EL (cell line): ENCODE measurements at regions not wholly inside any gene's neighbourhood (a gene's known extent, or its start where the extent isn't known, plus 50 kb on each side); places are given as distances from the start of the nearest gene placed in this dataset.
"Not testable (repeated sequence)": the region's sequence is repeated elsewhere in the genome, so short reads cannot be mapped to it uniquely, and the experiment has no call there.

ENCODE experiments used
- DNase-seq: peaks from one replicate; pipeline ENCODE4 v3.0.0-alpha.2; 2016

DNA sequence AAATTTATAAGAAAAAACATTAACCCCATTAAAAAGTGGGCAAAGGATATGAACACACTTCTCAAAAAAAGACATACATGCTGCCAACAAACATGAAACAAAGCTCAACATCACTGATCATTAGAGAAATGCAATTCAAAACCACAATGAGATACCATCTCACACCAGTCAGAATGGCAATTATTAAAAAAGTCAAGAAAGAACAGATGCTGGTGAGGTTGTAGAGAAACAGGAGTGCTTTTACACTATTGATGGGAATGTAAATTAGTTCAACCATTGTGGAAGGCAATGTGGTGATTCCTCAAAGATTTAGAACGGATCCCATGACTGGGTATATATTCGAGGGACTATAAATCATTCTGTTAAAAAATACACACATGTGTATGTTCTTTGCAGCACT is 1665.5 kb downstream of the BRINP3 start:
- not testable (repeated sequence) for DNase-seq

DNA sequence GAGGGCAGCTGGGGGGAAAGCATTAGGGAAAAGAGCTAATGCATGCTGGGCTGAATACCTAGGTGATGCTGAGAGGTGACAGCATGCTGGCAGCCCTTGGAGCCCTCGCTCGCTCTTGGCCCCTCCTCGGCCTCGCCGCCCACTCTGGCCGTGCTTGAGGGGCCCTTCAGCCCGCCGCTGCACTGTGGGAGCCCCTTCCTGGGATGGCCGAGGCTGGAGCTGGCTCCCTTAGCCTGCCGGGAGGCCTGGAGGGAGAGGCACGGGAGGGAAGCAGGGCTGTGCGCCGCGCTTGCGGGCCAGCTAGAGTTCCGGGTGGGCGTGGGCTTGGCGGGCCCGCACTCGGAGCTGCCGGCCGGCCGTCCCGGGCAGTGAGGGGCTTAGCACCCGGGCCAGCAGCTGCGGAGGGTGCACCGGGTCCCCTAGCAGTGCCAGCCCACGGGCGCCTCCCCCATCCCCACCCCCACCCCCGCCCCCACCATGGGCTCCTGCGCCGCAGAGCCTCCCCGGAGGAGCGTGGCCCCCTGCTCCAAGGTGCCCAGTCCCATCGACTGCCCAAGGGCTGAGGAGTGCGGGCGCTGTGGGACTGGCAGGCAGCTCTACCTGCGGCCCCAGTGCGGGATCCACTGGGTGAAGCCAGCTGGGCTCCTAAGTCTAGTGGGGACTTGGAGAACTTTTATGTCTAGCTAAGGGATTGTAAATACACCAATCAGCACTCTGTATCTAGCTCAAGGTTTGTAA is 1664.7 kb downstream of the BRINP3 start:
- DNase-seq = not testable (repeated sequence)

DNA sequence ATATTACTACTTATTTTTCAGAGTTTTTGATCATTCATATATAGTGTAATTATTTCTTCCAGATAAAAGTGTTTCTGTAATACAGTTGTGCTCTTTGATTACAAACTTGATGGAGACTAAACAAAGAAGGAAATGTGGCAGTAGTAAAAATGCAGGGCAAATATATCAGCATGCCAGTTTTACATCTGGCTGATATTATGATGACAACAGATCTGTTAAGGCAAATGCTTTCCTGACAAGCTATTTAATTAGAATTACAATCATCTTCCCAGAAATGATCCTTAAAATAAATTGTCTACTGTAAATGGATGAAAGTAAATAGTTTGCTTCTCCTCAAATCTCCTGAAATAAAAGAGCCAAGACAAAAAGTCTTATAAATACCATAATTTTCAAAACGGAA is 1659.8 kb downstream of the BRINP3 start:
- DNase-seq = no peak

DNA sequence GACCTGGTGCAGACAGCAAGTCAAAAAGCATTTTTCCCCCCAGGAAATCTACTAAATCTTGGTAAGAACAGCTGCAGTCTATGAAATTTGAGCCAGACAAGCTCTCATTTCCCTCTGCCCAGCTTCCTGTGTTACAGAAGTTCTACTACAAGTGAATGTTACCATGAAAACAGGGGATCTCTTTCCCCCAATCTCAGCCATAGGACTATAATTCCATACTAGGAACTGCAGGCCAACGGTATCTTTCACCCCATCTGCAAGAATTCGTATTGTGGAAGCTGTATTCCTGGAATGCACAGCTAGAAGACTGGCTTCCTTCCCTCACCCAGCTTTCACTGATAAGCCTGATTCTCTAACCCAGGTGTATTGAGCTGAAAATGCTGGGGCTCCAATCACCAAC is 1655.4 kb downstream of the BRINP3 start:
- peak; percentile 3 for DNase-seq

DNA sequence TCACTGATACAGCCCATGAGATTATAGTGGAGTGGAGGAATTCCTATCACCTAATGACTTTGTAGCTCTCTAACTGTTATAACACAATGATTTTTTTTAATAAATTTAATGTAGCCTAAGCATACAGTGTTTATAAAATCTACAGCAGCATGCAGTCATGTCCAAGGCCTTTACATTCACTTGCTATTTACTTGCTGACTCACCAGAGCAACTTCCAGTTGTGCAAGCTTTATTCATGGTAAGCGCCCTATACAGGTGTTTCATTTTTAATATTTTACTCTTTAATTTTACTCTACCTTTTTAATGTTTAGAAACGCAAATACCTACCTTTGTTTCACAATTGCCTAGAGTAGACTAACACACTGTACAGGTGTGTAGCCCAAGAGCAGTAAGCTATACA is 1652.2 kb downstream of the BRINP3 start:
- no peak for DNase-seq

DNA sequence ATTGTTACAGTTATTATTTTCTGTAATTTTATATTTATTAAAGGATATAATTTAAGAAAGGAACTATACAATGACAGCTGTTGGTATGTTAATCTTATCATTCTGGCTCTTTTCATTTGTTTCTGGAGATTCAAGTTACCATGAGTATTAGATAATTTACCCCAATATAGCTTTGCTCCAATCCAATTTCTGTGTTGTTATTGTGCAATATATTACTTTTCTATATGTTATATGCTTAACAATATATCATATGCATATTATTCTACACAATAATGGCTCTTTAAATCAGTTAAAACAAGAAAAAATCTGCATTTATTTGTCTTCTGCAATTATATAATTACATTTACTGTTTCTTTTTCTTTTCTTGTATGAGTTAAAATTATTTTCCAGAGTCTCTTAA is 1650.9 kb downstream of the BRINP3 start:
- no peak for DNase-seq

DNA sequence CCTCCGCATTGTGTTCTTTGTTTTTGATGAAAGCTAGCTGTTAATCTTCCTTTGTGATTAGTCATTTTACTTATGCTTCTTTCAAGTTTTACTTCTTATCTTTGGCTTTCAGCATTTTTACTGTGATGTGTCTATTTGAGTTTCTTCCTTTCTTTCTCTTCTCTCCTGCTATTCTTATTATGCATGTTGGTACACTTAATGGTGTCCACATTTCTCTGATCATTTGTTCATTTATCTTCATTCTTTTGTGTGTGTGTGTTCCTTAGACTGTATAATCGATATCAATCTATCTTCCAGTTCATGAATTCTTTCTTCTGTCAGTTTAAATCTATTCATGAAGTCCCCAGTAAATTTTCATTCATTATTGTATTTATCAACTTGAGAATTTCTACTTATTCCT is 1650.3 kb downstream of the BRINP3 start:
- no peak for DNase-seq

DNA sequence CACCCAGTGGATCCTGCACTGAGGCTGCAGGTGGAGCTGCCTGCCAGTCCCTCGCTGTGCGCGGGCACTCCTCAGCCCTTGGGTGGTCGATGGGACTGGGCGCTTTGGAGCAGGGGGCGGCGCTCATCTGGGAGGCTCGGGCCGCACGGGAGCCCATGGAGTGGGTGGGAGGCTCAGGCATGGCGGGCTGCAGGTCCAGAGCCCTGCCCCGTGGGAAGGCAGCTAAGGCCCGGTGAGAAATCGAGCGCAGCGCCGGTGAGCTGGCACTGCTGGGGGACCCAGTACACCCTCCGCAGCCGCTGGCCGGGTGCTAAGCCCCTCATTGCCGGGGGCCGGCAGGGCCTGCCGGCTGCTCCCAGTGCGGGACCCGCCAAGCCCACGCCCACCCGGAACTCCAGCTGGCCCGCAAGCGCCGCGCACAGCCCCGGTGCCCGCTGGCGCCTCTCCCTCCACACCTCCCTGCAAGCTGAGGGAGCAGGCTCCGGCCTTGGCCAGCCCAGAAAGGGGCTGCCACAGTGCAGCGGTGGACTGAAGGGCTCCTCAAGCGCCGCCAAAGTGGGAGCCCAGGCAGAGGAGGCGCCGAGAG is 1636.5 kb downstream of the BRINP3 start:
- not testable (repeated sequence) for DNase-seq

DNA sequence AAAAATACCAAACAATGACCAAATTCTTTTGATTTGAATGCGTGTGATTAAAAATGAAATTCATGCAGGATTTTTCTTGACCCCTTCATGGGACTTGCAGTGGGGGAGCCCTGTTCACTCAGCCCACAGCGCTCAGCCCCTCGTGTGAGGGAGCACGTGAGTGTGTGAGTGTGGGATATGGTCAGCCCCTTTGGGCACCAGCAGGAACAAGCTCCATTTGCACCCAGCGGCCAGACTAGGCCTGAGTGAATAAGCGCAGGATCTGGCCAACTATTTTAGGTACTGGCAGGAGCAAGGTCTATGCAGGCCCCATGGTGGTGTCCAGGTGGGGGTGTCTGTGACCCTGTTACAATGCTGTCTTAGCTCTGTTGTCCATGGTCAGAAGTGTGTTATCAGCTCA is 1631.2 kb downstream of the BRINP3 start:
- no peak for DNase-seq

DNA sequence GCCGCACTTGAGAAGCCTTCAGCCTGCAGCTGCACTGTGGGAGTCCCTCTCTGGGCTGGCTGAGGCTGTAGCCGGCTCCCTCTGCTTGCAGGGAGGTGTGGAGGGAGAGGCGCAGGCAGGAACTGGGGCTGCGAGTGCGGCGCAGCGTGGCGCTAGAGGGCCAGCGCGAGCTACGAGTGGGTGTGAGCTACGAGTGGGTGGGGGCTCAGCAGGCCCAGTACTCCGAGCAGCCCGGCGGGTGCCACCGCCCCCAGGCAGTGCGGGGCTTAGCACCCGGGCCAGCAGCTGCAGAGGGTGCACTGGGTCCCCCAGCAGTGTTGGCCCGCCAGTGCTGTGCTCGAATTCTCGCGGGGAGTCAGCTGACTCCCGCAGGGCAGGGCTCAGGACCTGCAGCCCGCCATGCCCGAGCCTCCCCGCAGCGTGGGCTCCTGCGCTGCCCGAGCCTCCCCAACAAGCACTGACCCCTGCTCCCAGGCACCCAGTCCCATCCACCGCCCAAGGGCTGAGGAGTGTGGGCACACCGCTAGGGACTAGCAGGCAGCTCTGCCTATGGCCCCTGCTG is 1620.1 kb downstream of the BRINP3 start:
- no peak for DNase-seq

DNA sequence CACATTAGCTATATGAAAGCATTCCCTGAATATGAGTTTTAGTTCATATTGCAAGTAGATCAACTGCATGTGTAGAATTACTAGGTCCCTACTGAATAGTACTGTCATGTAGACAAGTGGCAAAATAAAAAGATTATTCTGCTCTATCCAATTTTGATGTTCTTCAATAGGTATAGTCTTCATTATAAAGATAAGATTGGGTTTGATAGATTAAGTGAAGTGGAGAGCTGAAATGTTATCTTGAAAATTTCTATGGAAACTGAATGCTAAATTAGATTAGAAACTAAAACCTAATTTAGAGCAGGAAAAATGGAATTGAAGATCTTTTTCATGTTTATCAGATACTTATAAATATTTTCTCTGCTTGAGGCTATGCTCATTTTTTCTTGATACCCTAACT is 1610.0 kb downstream of the BRINP3 start:
- DNase-seq = no peak

DNA sequence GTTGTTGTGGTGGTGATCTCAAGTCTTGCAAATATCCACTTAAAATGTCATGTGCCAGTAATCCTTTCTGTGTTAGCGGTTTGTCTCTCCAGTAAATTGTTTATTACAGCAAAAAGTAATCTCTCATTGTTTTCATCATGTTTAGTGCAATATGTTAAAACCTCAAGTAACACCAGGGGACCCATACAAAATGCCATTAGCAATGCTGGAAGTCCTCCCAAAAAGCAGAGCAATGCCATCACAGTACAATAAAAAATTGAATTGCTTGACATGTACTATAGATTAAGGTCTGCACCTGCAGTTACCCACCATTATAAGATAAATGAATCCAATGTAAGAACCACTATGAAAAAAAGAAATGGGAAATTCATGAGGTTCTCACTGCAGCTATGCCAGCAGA is 1606.5 kb downstream of the BRINP3 start:
- DNase-seq = no peak

DNA sequence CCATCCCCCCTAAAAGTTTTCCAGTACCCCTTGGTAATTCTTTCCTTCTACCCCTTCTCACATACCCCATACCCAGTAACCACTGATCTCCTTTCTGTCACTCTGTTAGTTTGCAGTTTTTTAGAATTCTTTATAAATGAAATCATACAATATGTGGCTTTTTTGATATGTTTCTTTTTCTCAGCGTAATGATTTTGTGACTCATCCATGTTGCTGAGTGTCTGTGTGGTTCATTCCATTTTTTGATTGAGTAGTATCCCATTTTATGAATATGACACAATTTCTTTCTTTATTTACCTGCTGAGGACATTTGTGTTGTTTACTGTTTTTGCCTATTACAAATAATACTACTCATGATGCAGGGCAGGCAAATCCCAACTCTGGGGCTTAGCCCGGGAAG is 1605.3 kb downstream of the BRINP3 start:
- DNase-seq = peak; percentile 20

DNA sequence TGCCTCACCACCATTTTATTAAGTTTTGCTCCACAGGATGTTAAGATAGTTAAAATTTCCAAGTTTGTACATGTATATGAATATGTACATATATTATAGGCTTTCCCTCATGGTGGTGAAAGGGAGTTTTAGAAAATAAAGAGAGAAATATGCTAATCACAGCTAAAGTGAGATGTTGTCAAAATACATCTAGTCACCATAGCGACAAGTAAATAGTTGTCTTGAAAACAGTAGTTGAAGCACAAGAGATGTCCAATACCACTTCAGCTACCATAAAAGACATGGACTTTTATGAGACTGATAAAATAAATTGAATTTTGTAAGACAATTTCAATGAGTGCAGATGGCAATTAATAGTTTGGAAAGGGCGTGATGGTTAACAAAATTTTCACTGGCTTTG is 1600.0 kb downstream of the BRINP3 start:
- no peak for DNase-seq

DNA sequence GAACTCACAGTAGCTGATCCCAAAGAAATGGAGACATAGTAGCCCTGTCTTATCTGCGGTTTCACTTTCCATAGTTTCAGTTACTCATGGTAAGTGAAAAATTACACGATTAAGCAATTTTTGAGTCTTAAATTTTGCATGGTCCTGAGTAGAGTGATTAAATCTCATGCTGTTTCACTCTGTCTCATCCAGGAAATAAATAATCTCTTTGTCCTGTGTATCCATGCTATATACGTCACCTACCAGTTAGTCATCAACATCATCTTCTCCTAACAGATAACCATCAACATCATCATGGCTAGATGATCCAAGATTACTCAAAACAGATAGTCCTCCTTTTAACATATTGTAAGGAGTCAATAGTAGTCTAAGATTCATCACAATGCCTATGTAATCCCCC is 1589.3 kb downstream of the BRINP3 start:
- DNase-seq = peak; percentile 40

DNA sequence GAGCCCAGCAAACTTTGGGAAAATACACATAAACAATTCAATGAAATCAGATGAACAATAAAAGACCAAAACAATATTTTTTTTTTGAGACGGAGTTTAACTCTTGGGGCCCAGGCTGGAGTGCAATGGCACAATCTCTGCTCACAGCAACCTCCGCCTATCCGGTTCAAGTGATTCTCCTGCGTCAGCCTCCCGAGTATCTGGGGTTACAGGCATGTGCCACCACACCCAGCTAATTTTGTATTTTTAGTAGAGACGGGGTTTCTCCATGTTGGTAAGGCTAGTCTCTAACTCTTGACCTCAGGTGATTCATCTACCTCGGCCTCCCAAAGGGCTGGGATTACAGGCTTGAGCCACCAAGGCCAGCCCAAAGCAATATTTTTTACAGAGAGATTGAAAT is 1588.5 kb downstream of the BRINP3 start:
- DNase-seq = no peak

DNA sequence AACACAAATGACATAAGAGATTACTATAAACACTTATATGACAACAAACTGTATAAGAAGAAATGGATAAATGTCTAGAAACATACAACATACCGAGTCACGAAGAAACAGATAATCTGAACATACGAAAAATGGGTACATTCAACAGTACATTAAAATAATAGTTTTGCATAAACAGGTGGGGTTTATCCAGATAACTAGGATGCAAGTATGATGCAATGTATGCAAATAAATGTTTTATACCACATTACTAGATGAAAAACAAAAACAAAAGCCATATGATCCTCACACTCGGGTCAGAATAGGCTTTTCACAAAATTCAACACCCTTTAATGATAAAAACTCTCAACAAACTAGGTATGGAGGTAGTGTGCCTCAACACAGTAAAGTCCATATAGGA is 1585.7 kb downstream of the BRINP3 start:
- DNase-seq = no peak

DNA sequence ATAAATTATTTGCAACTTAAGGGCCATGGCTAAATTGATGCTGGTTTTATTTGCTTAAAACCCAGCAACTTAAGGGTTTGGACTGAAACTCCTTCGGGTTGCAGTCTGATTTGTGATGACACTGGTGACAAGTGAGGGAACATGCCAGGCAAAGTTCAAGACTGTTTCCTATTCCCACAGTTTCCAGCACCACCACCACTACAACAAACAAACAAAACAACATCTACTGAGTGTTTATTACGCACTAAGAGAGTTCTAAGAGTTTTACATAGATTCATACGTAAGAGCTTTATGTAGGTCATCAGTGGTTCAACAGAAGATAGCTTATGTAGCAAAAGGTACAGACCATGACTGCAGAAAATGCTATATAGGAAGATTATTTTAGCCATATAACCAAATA is 1582.1 kb downstream of the BRINP3 start:
- no peak for DNase-seq

DNA sequence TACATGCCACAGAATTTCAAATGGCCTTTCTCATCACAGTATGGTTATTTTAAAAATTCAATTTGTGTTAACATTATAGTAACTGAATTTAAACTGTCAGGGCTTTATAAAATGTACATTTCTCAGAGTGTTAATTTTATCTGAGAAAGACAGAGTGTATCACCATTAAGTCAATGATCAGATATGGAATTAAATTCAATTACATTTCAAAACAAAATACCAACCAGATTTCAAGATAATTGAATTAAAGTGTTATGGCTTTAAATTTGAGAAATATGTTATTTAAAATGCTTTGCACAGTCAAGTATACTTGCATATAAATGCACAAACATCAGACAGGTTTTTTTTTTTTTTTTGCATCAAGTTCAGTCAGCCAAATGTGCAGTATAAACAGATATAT is 1574.4 kb downstream of the BRINP3 start:
- no peak for DNase-seq

DNA sequence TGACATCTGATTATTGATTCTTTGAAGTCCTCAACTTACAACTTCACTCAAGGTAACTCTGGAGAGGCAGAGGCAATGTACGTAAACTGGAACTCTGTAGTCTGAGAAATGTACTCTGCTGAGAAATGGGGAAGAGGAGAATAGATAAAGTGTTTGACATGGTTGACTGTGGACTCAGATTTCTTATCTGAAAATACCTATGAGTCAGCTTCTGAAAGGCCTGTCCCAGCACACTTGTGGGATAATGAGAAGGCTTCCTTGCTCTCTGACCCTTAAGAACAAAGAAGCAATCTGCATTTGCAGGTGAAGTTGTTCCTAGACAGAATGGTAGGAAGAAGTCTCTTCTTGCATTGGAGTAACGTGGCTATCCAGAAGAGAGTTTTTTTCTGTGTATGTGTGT is 1573.5 kb downstream of the BRINP3 start:
- peak; percentile 3 for DNase-seq

DNA sequence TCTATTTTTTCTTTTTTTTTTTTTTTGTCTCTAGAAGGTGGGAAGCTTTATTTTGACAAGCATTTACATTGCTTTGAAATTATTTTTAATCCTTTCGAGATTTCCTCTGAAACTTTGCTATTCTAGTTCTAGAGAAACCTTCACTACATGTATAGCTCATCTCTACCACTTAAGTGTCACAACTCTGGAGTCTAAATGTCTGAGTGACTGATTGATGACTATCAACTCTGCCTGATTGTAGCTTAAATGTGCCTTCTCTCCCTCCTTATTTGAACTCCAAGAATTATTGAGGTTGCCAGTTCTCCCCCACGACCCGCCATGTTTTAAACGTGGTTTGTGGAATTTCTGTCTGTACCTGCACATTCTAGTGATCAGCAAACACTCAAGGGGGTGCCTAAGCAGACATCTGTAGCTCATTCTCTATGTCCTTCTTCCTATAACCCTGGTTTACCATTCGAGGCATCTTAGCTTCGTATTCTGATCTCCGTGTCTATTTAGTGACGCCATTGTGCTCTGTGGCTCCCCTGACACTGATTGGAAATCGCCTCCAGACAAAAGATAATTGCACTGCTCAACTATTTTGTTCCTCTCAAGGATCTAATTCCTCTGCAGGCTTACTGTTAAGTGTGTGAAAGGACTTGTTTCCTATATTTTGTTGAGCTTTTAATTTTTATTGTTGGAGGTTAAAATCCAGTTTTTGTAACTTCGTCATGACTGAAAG is 1570.6 kb downstream of the BRINP3 start:
- no peak for DNase-seq

DNA sequence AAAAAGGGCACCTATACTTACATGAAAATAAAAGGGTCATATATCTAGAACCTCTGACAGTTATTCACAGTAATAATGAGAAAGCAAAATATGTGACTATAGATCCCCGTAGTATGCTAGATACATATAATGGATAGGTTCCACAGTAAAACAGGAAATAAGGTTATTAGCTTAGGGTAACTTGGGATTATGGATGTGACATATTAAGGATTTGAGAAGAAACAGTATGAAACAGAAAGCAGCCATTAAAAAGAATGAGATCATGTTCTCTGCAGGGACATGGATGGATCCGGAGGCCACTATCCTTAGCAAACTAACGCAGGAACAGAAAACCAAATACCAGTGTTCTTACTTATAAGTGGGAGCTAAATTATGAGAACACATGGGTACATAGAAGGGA is 1547.3 kb downstream of the BRINP3 start:
- no peak for DNase-seq

DNA sequence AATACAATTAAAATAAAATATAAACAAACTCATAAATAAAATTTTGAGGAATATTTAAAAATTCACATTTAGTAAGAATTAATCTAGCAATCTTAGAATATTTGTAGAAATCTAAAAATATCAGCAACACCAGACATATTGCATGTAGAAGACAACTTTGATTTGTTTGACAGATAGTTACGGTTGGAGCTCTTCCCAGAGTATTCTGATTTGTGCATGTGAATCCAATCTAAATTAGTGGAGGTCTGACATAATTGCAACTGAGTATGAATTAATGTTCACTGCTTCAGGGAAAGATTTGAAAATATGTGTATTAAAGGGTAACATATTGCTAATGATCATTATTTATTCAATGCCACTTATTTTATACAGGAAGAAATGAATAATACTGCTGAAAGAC is 1546.2 kb downstream of the BRINP3 start:
- no peak for DNase-seq

DNA sequence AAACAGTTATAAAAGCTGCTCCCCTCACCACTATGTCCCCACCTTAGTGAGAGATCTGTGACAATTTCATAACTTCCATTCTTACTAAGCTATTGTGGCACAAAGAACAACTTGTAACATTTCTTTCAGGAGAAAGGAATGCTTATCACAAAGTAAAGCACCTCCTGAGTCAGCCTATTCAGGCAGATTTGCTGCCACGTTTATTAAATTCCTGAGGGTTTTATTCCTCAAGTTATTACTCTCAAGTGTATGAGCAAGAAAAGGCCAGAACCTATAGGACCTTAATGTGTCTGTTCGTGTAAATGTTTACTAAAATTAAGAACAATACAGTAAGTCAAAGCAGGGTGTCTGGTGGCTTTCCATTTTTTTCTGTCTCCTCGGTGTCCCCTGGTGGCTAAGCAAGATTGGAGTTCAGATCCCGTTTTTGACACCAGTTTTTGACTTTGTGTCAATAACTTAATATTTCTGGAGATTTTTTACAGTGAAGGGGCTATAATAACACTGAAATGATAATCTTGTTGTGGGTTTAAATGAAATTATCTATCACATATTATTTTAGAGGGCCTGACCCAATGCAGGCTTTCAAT is 1539.6 kb downstream of the BRINP3 start:
- peak; percentile 11 for DNase-seq
